ENCODE measurements at regions not wholly inside any gene's neighbourhood (a gene's known extent, or its start where the extent isn't known, plus 50 kb on each side); places are given as distances from the start of the nearest gene placed in this dataset.
A peak's percentile ranks its signal among the peaks of the same experiment; 100 is the strongest.
"Not testable (repeated sequence)": the region's sequence is repeated elsewhere in the genome, so short reads cannot be mapped to it uniquely, and the experiment has no call there.

GRCh38 chr22:11253000-11253511 is 4274.9 kb upstream of the OR11H1 start:
- DNase-seq: peak; percentile 3

DNA sequence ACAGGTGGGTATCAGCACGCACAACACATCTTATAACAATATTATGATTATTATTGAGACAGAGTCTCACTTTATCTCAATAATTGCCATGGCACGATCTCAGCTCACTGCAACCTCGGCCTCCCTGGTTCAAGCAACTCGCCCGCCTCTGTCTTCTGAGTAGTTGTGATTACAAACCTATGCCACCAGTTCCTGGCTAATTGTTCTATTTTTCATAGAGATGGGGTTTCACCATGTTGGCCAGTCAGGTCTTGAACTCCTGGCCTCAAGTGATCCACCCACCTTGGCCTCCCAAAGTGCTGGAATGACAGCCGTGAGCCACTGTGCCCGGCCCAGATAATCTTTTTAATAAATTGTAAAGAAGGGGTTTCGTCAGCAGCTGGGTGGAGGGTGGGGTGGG is 4257.0 kb upstream of the OR11H1 start:
- not testable (repeated sequence) for DNase-seq

- not testable (repeated sequence) for DNase-seq
Measured at GRCh38 chr22:11285116-11285838, 4242.7 kb upstream of the OR11H1 start.

DNA sequence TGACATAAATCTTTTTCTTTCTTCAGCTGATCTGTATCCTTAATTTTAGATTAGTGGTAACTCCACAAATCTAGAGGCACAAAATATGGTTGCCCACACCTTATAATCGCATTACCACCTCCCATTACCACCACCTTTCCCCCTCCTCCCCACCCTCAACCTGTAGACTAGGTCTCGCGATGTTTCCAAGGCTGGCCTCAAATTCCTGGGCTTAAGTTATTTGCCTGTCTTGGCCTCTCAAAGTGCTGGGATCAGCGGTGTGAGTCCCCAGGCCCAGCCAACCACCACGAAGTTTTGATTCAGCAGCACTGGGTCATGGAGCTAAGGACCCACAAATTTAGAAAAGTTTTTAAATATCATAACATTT is 4242.2 kb upstream of the OR11H1 start:
- not testable (repeated sequence) for DNase-seq

DNA sequence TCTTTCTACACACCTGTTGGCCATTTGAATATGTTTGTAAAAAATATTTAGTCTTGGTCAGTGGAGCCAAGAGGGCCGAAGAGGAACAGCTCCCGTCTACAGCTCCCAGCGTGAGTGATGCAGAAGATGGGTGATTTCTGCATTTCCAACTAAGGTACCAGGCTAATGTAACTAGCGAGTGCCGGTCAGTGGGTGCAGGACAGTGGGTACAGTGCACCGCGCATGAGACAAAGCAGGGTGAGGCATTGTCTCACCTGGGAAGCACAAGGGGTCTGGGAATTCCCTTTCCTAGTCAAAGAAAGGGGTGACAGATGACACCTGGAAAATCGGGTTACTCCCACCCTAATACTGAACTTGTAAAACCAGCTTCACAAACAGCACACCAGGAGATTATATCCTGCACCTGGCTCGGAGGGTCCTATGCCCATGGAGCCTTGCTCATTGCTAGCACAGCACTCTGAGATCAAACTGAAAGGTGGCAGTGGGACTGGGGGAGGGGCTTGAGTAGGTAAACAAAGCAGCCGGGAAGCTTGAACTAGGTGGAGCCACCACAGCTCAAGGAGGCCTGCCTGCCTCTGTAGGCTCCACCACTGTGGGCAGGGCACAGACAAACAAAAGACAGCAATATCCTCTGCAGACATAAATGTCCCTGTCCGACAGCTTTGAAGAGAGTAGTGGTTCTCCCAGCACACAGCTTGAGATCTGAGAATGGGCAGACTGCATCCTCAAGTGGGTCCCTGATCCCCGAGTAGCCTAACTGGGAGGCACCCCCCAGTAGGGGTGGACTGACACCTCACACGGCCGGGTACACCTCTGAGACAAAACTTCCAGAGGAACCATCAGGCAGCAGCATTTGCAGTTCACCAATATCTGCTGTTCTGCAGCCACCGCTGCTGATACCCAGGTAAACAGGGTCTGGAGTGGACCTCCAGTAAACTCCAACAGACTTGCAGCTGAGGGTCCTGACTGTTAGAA is 4239.5 kb upstream of the OR11H1 start:
- not testable (repeated sequence) for DNase-seq

- not testable (repeated sequence) for DNase-seq
Measured at GRCh38 chr22:11298126-11298893, 4229.7 kb upstream of the OR11H1 start.

- DNase-seq: not testable (repeated sequence)
Measured at GRCh38 chr22:11302427-11302826, 4225.6 kb upstream of the OR11H1 start.

- not testable (repeated sequence) for DNase-seq
Measured at GRCh38 chr22:11302904-11303303, 4225.1 kb upstream of the OR11H1 start.

GRCh38 chr22:11305179-11305578 is 4222.8 kb upstream of the OR11H1 start:
- not testable (repeated sequence) for DNase-seq

GRCh38 chr22:11306933-11307518 is 4221.0 kb upstream of the OR11H1 start:
- not testable (repeated sequence) for DNase-seq

GRCh38 chr22:11307998-11308397 is 4220.0 kb upstream of the OR11H1 start:
- DNase-seq: no peak

DNA sequence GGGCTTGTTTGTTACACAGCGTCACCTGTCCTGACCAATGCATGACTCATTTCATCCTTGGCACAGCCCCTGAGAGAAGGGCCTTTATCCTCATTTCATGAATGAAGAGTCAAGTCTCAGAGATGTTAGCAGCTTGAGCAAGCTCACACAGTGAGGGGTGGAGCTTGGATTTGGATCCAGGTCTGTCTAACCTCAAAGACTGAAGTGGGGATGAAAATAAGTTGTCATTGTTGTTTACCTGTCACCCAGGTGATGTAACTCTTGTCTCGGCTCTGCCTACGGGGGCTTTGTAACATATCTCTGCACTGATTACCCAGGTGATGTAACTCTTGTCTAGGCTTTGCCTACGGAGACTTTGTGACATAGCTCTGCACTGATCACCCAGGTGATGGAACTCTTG is 4218.2 kb upstream of the OR11H1 start:
- not testable (repeated sequence) for DNase-seq

GRCh38 chr22:11310647-11311046 is 4217.3 kb upstream of the OR11H1 start:
- not testable (repeated sequence) for DNase-seq

GRCh38 chr22:11312640-11313039 is 4215.4 kb upstream of the OR11H1 start:
- DNase-seq: not testable (repeated sequence)

DNA sequence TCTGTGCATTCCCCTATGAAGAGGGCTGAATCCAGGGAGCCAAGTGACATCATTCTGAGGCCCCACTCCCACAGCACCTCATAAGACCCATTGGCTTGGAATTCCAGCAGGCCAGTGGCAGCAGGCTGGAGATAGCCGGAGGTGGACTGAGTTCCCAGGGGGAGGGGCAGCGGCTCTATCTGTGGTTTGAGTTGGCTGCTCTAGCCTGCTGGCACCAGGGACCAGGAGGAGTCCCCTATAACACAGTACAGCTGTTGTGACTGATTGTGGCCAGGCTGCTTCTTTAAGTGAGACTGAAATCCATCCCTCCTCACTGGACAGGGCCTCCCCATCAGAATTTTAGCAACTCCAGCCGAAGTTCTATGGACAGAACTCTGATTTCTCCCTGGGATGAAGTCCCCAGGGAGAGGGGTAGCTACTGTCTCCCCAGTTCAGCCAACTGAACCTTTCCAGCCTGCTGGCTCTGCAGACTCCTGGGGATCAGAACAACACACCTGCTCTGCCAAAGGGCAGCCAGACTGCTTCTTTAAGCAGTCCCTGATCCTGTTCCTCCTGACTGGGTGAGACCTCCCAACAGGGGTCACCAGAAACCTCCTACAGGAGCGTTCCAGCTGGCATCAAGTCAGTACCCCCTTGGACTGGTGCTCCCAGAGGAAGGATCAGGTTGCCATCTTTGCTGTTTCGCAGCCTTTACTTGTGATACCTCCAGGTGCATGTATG is 4214.8 kb upstream of the OR11H1 start:
- not testable (repeated sequence) for DNase-seq

GRCh38 chr22:11318633-11319032 is 4209.4 kb upstream of the OR11H1 start:
- DNase-seq: not testable (repeated sequence)

DNA sequence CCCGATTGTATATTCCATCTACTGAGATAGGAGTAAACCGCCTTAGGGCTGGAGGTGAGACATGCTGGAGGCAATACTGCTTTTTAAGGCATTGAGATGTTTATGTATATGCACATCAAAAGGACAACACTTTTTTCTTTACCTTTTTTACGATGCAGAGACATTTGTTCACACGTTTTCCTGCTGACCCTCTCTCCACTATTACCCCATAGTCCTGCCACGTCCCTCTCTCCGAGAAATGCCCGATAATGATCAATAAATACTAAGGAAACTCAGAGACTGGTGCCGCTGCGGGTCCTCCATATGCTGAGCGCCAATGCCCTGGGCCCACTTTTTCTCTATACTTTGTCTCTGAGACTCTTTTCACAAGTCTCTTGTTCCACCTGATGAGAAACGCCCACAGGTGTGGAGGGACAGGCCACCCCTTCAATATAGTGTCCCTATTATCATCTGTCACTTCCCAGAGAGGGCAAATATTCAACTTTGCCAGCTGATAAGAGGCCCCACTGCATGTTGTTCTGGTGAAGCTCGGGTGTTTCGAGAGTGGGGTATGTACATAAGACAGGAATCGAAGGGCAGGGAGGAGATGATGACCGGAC is 4203.5 kb upstream of the OR11H1 start:
- DNase-seq: not testable (repeated sequence)

DNA sequence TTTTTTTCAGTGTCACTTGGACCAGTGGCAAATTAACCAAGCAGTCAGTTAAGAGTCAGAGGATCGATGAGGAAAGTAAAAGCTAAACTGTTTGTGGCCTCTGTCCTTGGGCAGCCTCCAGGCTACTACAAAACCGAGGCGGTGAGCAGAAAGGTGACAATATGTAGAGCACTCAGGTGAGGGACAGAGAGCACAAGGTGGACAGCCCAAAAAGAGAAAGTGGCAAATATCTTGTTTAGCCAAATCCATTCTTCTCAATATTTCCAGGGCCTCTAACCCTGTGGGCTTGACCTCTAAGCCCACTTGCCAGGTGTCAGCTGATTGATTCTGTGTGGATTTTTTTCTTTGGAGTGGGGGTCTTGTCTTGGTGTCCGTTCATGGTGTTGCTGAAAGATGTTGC is 4202.2 kb upstream of the OR11H1 start:
- no peak for DNase-seq

- not testable (repeated sequence) for DNase-seq
Measured at GRCh38 chr22:11341387-11342068, 4186.5 kb upstream of the OR11H1 start.

DNA sequence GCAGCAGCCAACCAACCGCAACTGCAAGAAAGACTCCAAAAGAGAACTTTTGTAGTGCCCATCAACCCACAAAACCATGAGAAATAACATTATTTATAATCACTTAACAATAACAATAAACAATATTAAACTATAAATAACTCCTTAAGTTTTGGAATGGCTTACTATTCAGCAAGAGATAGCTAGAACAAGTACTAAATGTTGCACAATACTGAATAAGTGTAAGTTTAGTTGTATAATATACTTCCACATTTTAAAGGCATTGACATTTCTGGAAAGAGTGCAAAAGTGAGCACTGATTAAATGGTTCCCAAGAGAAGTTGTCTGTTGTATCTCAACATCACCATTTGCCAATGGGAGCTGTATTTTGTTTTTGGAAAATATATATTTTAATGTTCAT is 4176.8 kb upstream of the OR11H1 start:
- DNase-seq: not testable (repeated sequence)

Measured in right hindlimb (tissue), 1 donor.